ENCODE measurements at regions not wholly inside any gene's neighbourhood (a gene's known extent, or its start where the extent isn't known, plus 50 kb on each side); places are given as distances from the start of the nearest gene placed in this dataset.

DNA sequence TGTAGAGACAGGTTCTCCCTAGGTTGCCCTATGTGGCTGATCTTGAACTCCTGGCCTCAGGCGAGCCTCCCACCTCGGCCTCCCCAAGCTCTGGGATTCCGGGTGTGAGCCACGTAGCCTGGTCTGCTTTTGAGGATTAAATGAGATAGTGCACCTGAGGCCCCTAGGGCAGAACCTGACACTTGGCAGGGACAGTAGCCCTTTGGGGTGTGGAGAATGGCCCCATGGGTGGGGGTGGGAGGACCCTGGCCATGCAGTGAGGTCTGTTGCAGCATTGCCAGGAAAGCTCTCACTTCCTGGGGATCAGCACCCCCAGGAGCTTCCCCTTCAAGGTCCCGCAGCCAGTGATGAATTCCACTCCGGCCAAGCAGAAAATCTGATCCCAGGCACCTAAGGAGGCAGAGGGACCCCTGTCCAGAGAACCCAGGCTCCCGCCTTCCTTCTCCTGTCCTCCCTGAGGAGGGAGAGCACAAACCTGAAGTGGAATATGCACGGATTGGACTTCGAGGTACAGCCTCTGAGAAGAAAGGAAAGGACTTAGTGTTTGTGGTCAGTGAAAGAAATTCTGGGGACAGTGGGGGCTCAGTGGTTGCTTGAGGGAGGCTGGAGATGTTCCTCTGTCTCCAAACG, 73.9 kb upstream of the UNC5A start:
- TF ChIP-seq, protein P1, sequence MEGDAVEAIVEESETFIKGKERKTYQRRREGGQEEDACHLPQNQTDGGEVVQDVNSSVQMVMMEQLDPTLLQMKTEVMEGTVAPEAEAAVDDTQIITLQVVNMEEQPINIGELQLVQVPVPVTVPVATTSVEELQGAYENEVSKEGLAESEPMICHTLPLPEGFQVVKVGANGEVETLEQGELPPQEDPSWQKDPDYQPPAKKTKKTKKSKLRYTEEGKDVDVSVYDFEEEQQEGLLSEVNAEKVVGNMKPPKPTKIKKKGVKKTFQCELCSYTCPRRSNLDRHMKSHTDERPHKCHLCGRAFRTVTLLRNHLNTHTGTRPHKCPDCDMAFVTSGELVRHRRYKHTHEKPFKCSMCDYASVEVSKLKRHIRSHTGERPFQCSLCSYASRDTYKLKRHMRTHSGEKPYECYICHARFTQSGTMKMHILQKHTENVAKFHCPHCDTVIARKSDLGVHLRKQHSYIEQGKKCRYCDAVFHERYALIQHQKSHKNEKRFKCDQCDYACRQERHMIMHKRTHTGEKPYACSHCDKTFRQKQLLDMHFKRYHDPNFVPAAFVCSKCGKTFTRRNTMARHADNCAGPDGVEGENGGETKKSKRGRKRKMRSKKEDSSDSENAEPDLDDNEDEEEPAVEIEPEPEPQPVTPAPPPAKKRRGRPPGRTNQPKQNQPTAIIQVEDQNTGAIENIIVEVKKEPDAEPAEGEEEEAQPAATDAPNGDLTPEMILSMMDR (IDR thresholded peaks at IDR 0.05; ENCODE audit: poor library complexity, severe bottlenecking) = no peak
- no peak overlapping the region for H3K4me3 ChIP-seq (ENCODE audit: severe bottlenecking)
- H3K9me3 ChIP-seq (ENCODE audit: severe bottlenecking) = no peaks in the 10 kb centered on the region
- peaks cover 61% of the 10 kb centered on the region for H3K27me3 ChIP-seq (ENCODE audit: insufficient read depth, poor library complexity, severe bottlenecking)
- DNase-seq (ENCODE audit: low spot score) (peak; percentile 42), ATAC-seq (ENCODE audit: low read depth) (no peak)
- H3K36me3 ChIP-seq (ENCODE audit: low read depth) = no peaks in the 10 kb centered on the region
- H3K27ac ChIP-seq (ENCODE audit: poor library complexity, severe bottlenecking) = no peak overlapping the region
- H3K4me1 ChIP-seq (ENCODE audit: insufficient read depth, poor library complexity, severe bottlenecking) = no peaks in the 10 kb centered on the region

DNA sequence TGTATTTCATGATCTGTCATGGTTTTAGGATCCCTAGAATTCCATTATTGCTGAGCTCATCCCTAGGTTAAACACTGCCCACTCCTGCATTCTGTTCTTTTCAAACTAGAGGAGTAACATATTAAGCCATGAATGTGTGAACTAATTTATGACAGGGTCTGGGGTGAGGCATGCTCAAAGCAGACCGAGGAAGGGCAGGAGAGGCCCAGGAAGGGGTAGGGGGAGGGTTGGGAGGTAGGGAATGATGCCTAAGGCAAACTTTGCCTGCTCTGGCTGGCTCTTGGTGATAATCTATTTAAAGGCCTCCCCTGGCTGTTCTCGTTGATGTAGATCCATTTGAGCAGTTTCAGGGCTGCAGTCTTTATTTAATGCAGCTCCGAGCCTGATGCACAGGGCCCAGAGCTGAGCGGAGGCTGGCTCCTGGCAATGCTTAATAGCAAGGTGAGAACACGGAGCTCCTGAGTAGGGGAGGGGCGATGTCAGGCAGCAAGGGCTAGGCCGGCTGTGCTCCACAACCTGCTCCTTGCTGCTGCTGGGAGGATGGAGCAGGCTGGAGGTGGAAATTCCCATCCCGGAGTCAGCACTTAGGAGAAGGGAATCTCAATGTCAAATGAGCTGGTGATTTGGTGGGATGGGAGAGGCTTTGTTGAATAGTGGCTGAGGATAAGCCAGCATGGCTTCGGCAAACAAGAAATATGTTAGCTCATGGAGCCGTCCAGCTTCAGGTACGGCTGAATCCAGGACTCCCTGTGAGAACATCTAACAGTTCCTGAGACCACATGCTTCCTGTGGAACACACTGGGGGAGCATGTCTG, 73.2 kb upstream of the UNC5A start:
- no peak for ATAC-seq (ENCODE audit: low read depth)
- TF ChIP-seq, protein P1 (IDR thresholded peaks at IDR 0.05; ENCODE audit: poor library complexity, severe bottlenecking) = no peak
- Histone ChIP-seq H3K27me3 (ENCODE audit: insufficient read depth, poor library complexity, severe bottlenecking) (peaks cover 63% of the 10 kb centered on the region), H3K9me3 (ENCODE audit: severe bottlenecking) (no peaks in the 10 kb centered on the region), H3K4me1 (ENCODE audit: insufficient read depth, poor library complexity, severe bottlenecking) (no peaks in the 10 kb centered on the region), H3K36me3 (ENCODE audit: low read depth) (no peaks in the 10 kb centered on the region), H3K27ac (ENCODE audit: poor library complexity, severe bottlenecking) (no peak overlapping the region), H3K4me3 (ENCODE audit: severe bottlenecking) (no peak overlapping the region)
- DNase-seq (ENCODE audit: low spot score) = peak; percentile 51

DNA sequence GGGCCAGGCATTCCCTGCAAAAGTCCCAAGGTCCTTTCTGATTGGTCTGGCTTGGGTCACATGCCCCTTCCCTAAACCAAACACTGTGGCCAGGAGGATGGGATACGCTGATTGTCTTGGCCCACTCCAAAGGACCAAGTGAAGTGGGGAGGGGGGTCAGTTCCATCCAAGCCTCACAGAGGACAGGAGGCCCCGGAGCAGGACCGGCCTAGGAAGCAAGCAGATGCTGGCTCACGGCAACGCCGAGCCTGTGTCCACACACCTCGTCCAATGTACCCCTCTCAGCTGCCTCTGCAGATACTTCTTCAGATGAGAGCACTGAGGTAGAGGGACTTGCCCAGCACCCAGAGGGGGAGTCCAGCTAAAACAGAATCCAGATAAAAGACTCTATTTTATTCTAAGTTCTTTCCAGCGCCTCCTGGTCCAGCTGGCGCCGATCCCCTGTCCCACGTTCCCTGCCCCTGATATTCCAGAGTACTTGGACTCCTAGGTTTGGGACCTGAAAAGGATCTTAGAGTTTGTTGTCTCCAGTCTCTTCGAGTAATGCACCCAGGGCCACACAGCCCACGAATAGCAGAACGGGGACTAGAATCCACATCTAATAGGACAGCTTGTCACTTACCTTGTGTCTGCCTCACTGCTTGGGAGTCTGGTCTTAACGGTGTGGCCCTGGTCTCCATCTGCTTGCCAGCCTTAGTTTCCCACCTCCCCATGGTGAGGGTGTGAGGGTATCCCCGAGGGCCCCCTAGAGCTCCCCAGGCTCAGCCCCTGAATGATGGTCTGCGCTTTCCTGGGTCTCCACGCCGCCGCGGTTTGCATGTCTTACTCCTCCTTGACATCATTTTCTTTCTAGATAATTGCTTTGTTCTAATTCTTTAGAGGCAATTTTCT, 72.4 kb upstream of the UNC5A start:
- Histone ChIP-seq H3K27me3 (ENCODE audit: insufficient read depth, poor library complexity, severe bottlenecking) (peaks cover 63% of the 10 kb centered on the region), H3K4me1 (ENCODE audit: insufficient read depth, poor library complexity, severe bottlenecking) (no peaks in the 10 kb centered on the region), H3K4me3 (ENCODE audit: severe bottlenecking) (no peak overlapping the region), H3K9me3 (ENCODE audit: severe bottlenecking) (no peaks in the 10 kb centered on the region), H3K27ac (ENCODE audit: poor library complexity, severe bottlenecking) (no peak overlapping the region), H3K36me3 (ENCODE audit: low read depth) (no peaks in the 10 kb centered on the region)
- no peak for ATAC-seq (ENCODE audit: low read depth)
- DNase-seq (ENCODE audit: low spot score) = peak; percentile 45
- TF ChIP-seq, protein P1 (IDR thresholded peaks at IDR 0.05; ENCODE audit: poor library complexity, severe bottlenecking) = no peak

DNA sequence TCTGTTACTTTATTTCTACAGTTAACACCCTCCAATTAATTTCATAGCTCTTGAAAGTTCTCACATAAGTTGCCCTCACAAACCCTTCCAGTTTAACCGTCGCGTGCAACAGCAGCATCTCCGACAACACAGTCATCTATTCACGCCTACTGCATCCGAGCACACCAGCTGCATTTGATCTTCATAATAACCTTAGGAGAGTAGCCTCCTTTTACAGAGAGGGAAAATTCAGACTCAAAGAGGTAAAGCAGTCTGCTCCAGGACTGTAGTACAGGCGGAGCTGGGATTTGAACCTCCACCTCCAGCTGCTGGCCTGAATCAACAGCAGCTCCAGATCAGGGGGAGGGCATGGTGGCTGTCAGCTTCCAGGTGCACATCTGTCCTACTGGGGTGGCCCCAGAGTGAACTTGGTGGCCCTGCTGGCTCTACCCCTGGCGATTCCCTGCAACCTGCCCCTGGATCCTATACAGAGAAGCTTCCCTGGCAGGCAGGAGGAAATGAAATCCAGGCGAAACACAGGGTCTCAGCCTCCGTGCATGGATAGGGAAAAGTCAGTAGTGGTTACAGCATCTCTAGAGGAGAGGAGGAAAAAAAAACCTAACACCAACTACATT, 71.6 kb upstream of the UNC5A start:
- Histone ChIP-seq H3K27ac (ENCODE audit: poor library complexity, severe bottlenecking) (no peak overlapping the region), H3K4me3 (ENCODE audit: severe bottlenecking) (no peak overlapping the region), H3K9me3 (ENCODE audit: severe bottlenecking) (no peaks in the 10 kb centered on the region), H3K36me3 (ENCODE audit: low read depth) (no peaks in the 10 kb centered on the region), H3K4me1 (ENCODE audit: insufficient read depth, poor library complexity, severe bottlenecking) (no peaks in the 10 kb centered on the region), H3K27me3 (ENCODE audit: insufficient read depth, poor library complexity, severe bottlenecking) (peaks cover 70% of the 10 kb centered on the region)
- no peak for ATAC-seq (ENCODE audit: low read depth)
- DNase-seq (ENCODE audit: low spot score) = peak; percentile 40
- TF ChIP-seq, protein P1 (IDR thresholded peaks at IDR 0.05; ENCODE audit: poor library complexity, severe bottlenecking) = no peak

Measured in RWPE2 (cell line).